Left forelimb (tissue), 1 donor: ENCODE measurements at regions not wholly inside any gene's neighbourhood (a gene's known extent, or its start where the extent isn't known, plus 50 kb on each side); places are given as distances from the start of the nearest gene placed in this dataset.
"Not testable (repeated sequence)": the region's sequence is repeated elsewhere in the genome, so short reads cannot be mapped to it uniquely, and the experiment has no call there.

ENCODE experiments used
- DNase-seq: peaks from one replicate; pipeline ENCODE4 v3.0.0-alpha.2; 2018; ENCODE audit warnings: low spot score

GRCh38 chr2:194545978-194546377, 1111.0 kb upstream of the SLC39A10 start:
- no peak for DNase-seq

- DNase-seq = no peak
Observed at GRCh38 chr2:194539425-194539824, 1117.6 kb upstream of the SLC39A10 start.

- DNase-seq = no peak
Observed at GRCh38 chr2:194526121-194526520, 1130.9 kb upstream of the SLC39A10 start.

GRCh38 chr2:194514281-194514680, 1142.7 kb upstream of the SLC39A10 start:
- DNase-seq = no peak

GRCh38 chr2:194511070-194511469, 1146.0 kb upstream of the SLC39A10 start:
- not testable (repeated sequence) for DNase-seq

GRCh38 chr2:194504876-194505275, 1152.2 kb upstream of the SLC39A10 start:
- DNase-seq = not testable (repeated sequence)

GRCh38 chr2:194495046-194495445, 1162.0 kb upstream of the SLC39A10 start:
- DNase-seq = no peak

- DNase-seq = no peak
Observed at GRCh38 chr2:194494401-194494800, 1162.6 kb upstream of the SLC39A10 start.

GRCh38 chr2:194491409-194492115, 1165.5 kb upstream of the SLC39A10 start:
- DNase-seq = no peak

GRCh38 chr2:194486326-194486725, 1170.7 kb upstream of the SLC39A10 start:
- DNase-seq = no peak

- no peak for DNase-seq
Observed at GRCh38 chr2:194483041-194483440, 1174.0 kb upstream of the SLC39A10 start.

GRCh38 chr2:194465641-194466040, 1191.4 kb upstream of the SLC39A10 start:
- no peak for DNase-seq

GRCh38 chr2:194464964-194465638, 1191.9 kb upstream of the SLC39A10 start:
- no peak for DNase-seq

GRCh38 chr2:194462883-194463282, 1194.1 kb upstream of the SLC39A10 start:
- DNase-seq = not testable (repeated sequence)

GRCh38 chr2:194455358-194455757, 1201.7 kb upstream of the SLC39A10 start:
- DNase-seq = no peak

GRCh38 chr2:194452504-194452903, 1204.5 kb upstream of the SLC39A10 start:
- DNase-seq = no peak

- DNase-seq = no peak
Observed at GRCh38 chr2:194445226-194445625, 1211.8 kb upstream of the SLC39A10 start.

- DNase-seq = no peak
Observed at GRCh38 chr2:194443926-194444325, 1213.1 kb upstream of the SLC39A10 start.

GRCh38 chr2:194424683-194425209, 1232.3 kb upstream of the SLC39A10 start:
- DNase-seq = no peak

- DNase-seq = no peak
Observed at GRCh38 chr2:194411221-194411620, 1245.8 kb upstream of the SLC39A10 start.

GRCh38 chr2:194395818-194396217, 1261.2 kb upstream of the SLC39A10 start:
- DNase-seq = no peak

GRCh38 chr2:194385376-194385775, 1271.7 kb upstream of the SLC39A10 start:
- DNase-seq = no peak

GRCh38 chr2:194383401-194383800, 1273.6 kb upstream of the SLC39A10 start:
- DNase-seq = no peak
